GM21737 (cell line): ENCODE measurements at regions not wholly inside any gene's neighbourhood (a gene's known extent, or its start where the extent isn't known, plus 50 kb on each side); places are given as distances from the start of the nearest gene placed in this dataset.
A peak's percentile ranks its signal among the peaks of the same experiment; 100 is the strongest.

Experiments
- ATAC-seq: cut with Tn5 transposase; IDR thresholded peaks from one replicate; pipeline ENCODE4 v1.9.1; 2021; ENCODE audit warnings: mild to moderate bottlenecking, moderate library complexity; ENCODE audit not compliant: unreplicated experiment

GRCh38 chr6:53744321-53744720 lies 50.5 kb upstream of the LRRC1 start:
- ATAC-seq = no peak

GRCh38 chr6:53741034-53741823 lies 53.6 kb upstream of the LRRC1 start:
- no peak for ATAC-seq

- no peak for ATAC-seq
Measured at GRCh38 chr6:53737746-53738145, 57.1 kb upstream of the LRRC1 start.

GRCh38 chr6:53735896-53736295 lies 58.9 kb upstream of the LRRC1 start:
- ATAC-seq = peak; percentile 55

GRCh38 chr6:53734473-53735299 lies 60.1 kb upstream of the LRRC1 start:
- peak; percentile 53 for ATAC-seq

GRCh38 chr6:53731866-53732636 lies 62.8 kb upstream of the LRRC1 start:
- ATAC-seq = no peak

GRCh38 chr6:53730767-53731166 lies 64.0 kb upstream of the LRRC1 start:
- ATAC-seq = no peak

- ATAC-seq = peak; percentile 51
Measured at GRCh38 chr6:53728570-53729194, 63.1 kb upstream of the KLHL31 start.

- ATAC-seq = no peak
Measured at GRCh38 chr6:53727748-53728147, 62.2 kb upstream of the KLHL31 start.

GRCh38 chr6:53725791-53726575 lies 60.4 kb upstream of the KLHL31 start:
- ATAC-seq = no peak

GRCh38 chr6:53724501-53724900 lies 58.9 kb upstream of the KLHL31 start:
- ATAC-seq = no peak

GRCh38 chr6:53723331-53723730 lies 57.8 kb upstream of the KLHL31 start:
- ATAC-seq = no peak

GRCh38 chr6:53721766-53722165 lies 56.2 kb upstream of the KLHL31 start:
- ATAC-seq = no peak

- ATAC-seq = peak; percentile 98
Measured at GRCh38 chr6:53718597-53719460, 53.3 kb upstream of the KLHL31 start.

GRCh38 chr6:53717566-53717965 lies 52.0 kb upstream of the KLHL31 start:
- no peak for ATAC-seq

GRCh38 chr6:53715434-53715833 lies 49.9 kb upstream of the KLHL31 start:
- ATAC-seq = no peak
